ENCODE measurements at regions not wholly inside any gene's neighbourhood (a gene's known extent, or its start where the extent isn't known, plus 50 kb on each side); places are given as distances from the start of the nearest gene placed in this dataset.

GRCh38 chrX:39532761-39533160 is 565.0 kb downstream of the BCOR start:
- DNase-seq (ENCODE audit: low read depth in 2 of 2): no peak
- H3K4me3 ChIP-seq (replicated peaks in 1 of 2; ENCODE audit: low read depth in 2 of 2, low read length in 2 of 2): no peak overlapping the region
- no peak for TF ChIP-seq CTCF (IDR thresholded peaks at IDR 0.05; ENCODE audit: low read depth, low read length)

- TF ChIP-seq CTCF (IDR thresholded peaks at IDR 0.05; ENCODE audit: low read depth, low read length): no peak
- H3K4me3 ChIP-seq (replicated peaks in 1 of 2; ENCODE audit: low read depth in 2 of 2, low read length in 2 of 2): no peak overlapping the region
- DNase-seq (ENCODE audit: low read depth in 2 of 2): no peak
Observed at GRCh38 chrX:39534949-39535348, 562.8 kb downstream of the BCOR start.

- TF ChIP-seq CTCF (IDR thresholded peaks at IDR 0.05; ENCODE audit: low read depth, low read length): no peak
- H3K4me3 ChIP-seq (replicated peaks in 1 of 2; ENCODE audit: low read depth in 2 of 2, low read length in 2 of 2): no peak overlapping the region
- no peak for DNase-seq (ENCODE audit: low read depth in 2 of 2)
Observed at GRCh38 chrX:39536211-39536610, 561.5 kb downstream of the BCOR start.

GRCh38 chrX:39541881-39542280 is 555.9 kb downstream of the BCOR start:
- no peak overlapping the region for H3K4me3 ChIP-seq (replicated peaks in 1 of 2; ENCODE audit: low read depth in 2 of 2, low read length in 2 of 2)
- TF ChIP-seq CTCF (IDR thresholded peaks at IDR 0.05; ENCODE audit: low read depth, low read length): no peak
- no peak for DNase-seq (ENCODE audit: low read depth in 2 of 2)

- H3K4me3 ChIP-seq (replicated peaks in 1 of 2; ENCODE audit: low read depth in 2 of 2, low read length in 2 of 2): no peak overlapping the region
- TF ChIP-seq CTCF (IDR thresholded peaks at IDR 0.05; ENCODE audit: low read depth, low read length): no peak
- DNase-seq (ENCODE audit: low read depth in 2 of 2): no peak
Observed at GRCh38 chrX:39542316-39542715, 555.4 kb downstream of the BCOR start.

GRCh38 chrX:39550795-39551361 is 546.9 kb downstream of the BCOR start:
- DNase-seq (ENCODE audit: low read depth in 2 of 2): no peak

More at GRCh38 chrX:39550795-39551361, 546.9 kb downstream of the BCOR start:
- TF ChIP-seq CTCF (IDR thresholded peaks at IDR 0.05; ENCODE audit: low read depth, low read length): no peak
- H3K4me3 ChIP-seq (replicated peaks in 1 of 2; ENCODE audit: low read depth in 2 of 2, low read length in 2 of 2): no peak overlapping the region

Data from cardiac fibroblast (primary cell).